ENCODE measurements at regions not wholly inside any gene's neighbourhood (a gene's known extent, or its start where the extent isn't known, plus 50 kb on each side); places are given as distances from the start of the nearest gene placed in this dataset.

GRCh38 chr4:28226962-28227361, 1366.3 kb downstream of the STIM2 start:
- H3K27me3 Mint-ChIP-seq: no peaks in the 10 kb centered on the region
- H3K9me3 Mint-ChIP-seq: peaks cover 3% of the 10 kb centered on the region
- no peaks in the 10 kb centered on the region for H3K36me3 Mint-ChIP-seq
- no peak for DNase-seq
- H3K4me1 Mint-ChIP-seq: no peaks in the 10 kb centered on the region
- H3K27ac Mint-ChIP-seq: no peak overlapping the region
- no peak overlapping the region for H3K4me3 Mint-ChIP-seq

- Mint-ChIP-seq H3K36me3 (no peaks in the 10 kb centered on the region), H3K27ac (no peak overlapping the region), H3K4me3 (no peak overlapping the region), H3K9me3 (peaks cover 3% of the 10 kb centered on the region), H3K27me3 (no peaks in the 10 kb centered on the region), H3K4me1 (no peaks in the 10 kb centered on the region)
- DNase-seq: no peak
These were observed 1367.1 kb downstream of the STIM2 start for GRCh38 chr4:28227764-28228163.

GRCh38 chr4:28228561-28229491, 1368.2 kb downstream of the STIM2 start:
- H3K9me3 Mint-ChIP-seq: peaks cover 3% of the 10 kb centered on the region
- no peaks in the 10 kb centered on the region for H3K4me1 Mint-ChIP-seq
- H3K27ac Mint-ChIP-seq: no peak overlapping the region
- H3K36me3 Mint-ChIP-seq: no peaks in the 10 kb centered on the region
- DNase-seq: no peak
- no peak overlapping the region for H3K4me3 Mint-ChIP-seq
- no peaks in the 10 kb centered on the region for H3K27me3 Mint-ChIP-seq

DNA sequence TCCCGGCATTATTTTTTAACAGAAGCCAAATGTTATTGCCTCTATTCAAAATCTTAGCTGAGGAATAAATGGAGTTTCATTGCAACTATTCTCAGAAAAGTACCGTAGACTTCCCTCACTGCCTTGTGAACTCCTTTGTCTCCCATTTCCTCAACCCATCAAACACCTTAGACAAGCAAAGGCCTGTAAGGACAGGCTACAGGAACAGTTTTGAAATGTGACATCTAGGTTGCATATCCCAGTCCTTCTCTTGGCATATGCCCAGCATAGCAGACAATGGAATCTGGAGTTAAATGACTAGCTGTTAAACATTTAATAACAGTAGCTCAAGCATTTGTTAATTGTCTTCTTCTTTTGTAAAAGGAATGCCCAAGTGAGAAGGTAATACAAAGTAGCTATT, 1371.7 kb downstream of the STIM2 start:
- Mint-ChIP-seq H3K36me3 (no peaks in the 10 kb centered on the region), H3K27ac (no peak overlapping the region), H3K4me1 (no peaks in the 10 kb centered on the region), H3K4me3 (no peak overlapping the region), H3K27me3 (no peaks in the 10 kb centered on the region), H3K9me3 (peaks cover 3% of the 10 kb centered on the region)
- DNase-seq: no peak

DNA sequence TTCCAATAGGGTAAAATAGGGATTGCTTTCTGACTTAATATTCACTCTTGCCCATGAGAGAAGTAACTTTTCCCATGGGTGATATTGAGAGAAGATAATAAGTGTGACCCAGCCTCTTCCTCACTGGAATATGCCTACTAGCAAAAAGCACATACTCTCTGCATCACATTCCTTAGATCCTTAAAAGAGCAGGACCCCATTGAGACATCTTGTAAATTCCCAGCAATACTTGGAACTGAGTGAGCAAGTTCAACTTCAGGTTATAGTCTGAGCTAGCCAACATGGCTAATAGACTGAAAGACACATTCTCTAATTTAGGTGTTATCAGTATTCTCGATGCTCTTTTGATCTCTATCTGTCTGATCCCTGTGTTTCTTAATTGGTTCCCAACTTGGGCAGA, 1372.3 kb downstream of the STIM2 start:
- Mint-ChIP-seq H3K36me3 (no peaks in the 10 kb centered on the region), H3K9me3 (peaks cover 3% of the 10 kb centered on the region), H3K27me3 (no peaks in the 10 kb centered on the region), H3K4me3 (no peak overlapping the region), H3K27ac (no peak overlapping the region), H3K4me1 (no peaks in the 10 kb centered on the region)
- DNase-seq: no peak

DNA sequence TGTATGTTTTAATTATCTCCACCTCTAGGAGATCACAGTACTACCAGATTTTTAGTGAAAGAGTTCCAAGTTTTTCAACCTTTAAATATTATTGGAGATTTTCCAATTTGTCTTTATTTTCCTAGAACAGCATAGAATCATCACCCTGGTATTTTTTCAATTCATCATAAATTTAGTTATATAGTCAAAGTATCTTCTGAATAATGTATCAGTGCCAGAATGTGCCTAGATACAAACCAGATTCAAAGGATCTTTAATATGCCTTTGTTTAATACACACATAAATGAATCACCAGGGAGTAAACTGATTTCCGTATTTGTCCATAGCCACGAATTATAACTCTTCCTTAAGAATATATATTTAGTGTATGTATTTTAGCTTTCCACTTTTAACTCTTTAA, 1373.1 kb downstream of the STIM2 start:
- H3K27ac Mint-ChIP-seq: no peak overlapping the region
- H3K27me3 Mint-ChIP-seq: no peaks in the 10 kb centered on the region
- H3K4me1 Mint-ChIP-seq: no peaks in the 10 kb centered on the region
- no peak overlapping the region for H3K4me3 Mint-ChIP-seq
- H3K36me3 Mint-ChIP-seq: no peaks in the 10 kb centered on the region
- peaks cover 3% of the 10 kb centered on the region for H3K9me3 Mint-ChIP-seq
- no peak for DNase-seq

DNA sequence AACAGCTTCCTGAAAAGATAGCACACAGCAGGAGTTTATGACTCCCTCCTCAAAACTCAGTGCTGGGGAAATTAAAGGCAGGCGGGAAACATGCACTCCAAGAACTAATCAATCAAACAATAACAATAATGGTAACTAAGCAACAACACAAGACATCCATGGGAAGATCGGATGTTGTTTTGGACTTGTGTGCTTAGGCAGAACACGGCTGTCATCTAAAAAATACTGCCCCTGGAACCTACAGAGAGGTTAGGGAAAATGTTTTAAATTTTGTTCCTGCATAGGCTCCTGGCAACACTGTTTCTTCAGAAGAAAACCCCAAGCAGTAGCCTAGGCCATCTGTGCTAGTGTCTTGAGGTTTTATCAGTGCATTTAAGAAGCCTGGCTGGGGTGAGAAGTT, 1378.2 kb downstream of the STIM2 start:
- DNase-seq: no peak
- Mint-ChIP-seq H3K4me3 (no peak overlapping the region), H3K4me1 (no peaks in the 10 kb centered on the region), H3K36me3 (no peaks in the 10 kb centered on the region), H3K27me3 (no peaks in the 10 kb centered on the region), H3K27ac (no peak overlapping the region), H3K9me3 (peaks cover 1% of the 10 kb centered on the region)

GRCh38 chr4:28241021-28241420, 1380.4 kb downstream of the STIM2 start:
- DNase-seq: no peak
- Mint-ChIP-seq H3K36me3 (no peaks in the 10 kb centered on the region), H3K9me3 (peaks cover 4% of the 10 kb centered on the region), H3K27ac (no peak overlapping the region), H3K4me1 (no peaks in the 10 kb centered on the region), H3K4me3 (no peak overlapping the region), H3K27me3 (no peaks in the 10 kb centered on the region)

DNA sequence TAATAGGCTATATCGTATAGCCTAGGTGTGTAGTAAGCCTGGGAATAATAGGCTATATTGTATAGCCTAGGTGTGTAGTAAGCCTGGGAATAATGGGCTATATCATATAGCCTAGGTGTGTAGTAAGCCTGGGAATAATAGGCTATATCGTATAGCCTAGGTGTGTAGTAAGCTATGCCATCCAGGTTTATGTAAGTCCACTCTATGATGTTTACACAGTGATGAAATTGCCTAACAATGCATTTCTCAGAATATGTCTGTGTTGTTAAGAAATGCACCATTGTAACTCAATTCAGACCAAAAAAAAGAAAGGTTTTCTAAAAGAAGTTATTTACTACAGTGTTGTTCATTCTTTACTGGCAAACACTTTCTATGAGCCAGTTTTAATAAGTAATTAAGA, 1387.2 kb downstream of the STIM2 start:
- H3K27ac Mint-ChIP-seq: no peak overlapping the region
- DNase-seq: no peak
- H3K27me3 Mint-ChIP-seq: no peaks in the 10 kb centered on the region
- H3K36me3 Mint-ChIP-seq: no peaks in the 10 kb centered on the region
- H3K4me1 Mint-ChIP-seq: no peaks in the 10 kb centered on the region
- H3K4me3 Mint-ChIP-seq: no peak overlapping the region
- peaks cover 2% of the 10 kb centered on the region for H3K9me3 Mint-ChIP-seq

DNA sequence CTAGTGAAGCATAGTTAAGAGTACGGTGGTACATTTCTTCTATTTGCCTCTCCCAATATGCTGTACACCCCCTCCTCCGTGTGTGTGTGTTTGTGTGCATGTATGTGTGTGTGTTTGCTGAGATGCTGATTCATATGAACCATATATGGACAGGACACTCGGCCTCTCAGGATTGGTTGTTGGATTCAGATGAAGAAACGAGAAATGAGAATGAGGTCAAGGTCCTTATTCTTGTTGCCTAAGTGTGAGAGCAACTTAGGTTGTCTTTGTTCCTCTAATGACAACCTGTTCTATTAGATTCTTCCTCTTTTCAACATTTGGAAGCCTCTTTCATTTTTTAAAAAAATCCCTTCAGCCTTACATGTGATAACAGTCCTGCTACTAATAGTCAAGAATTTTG, 1387.6 kb downstream of the STIM2 start:
- no peak for DNase-seq
- Mint-ChIP-seq H3K27ac (no peak overlapping the region), H3K36me3 (no peaks in the 10 kb centered on the region), H3K4me3 (no peak overlapping the region), H3K27me3 (no peaks in the 10 kb centered on the region), H3K9me3 (peaks cover 2% of the 10 kb centered on the region), H3K4me1 (no peaks in the 10 kb centered on the region)

- Mint-ChIP-seq H3K9me3 (peaks cover 2% of the 10 kb centered on the region), H3K27ac (no peak overlapping the region), H3K4me1 (no peaks in the 10 kb centered on the region), H3K4me3 (no peak overlapping the region), H3K36me3 (no peaks in the 10 kb centered on the region), H3K27me3 (no peaks in the 10 kb centered on the region)
- DNase-seq: no peak
These were observed 1390.0 kb downstream of the STIM2 start for GRCh38 chr4:28250646-28251045.

GRCh38 chr4:28251831-28252230, 1391.2 kb downstream of the STIM2 start:
- Mint-ChIP-seq H3K36me3 (no peaks in the 10 kb centered on the region), H3K27ac (no peak overlapping the region), H3K4me1 (no peaks in the 10 kb centered on the region), H3K4me3 (no peak overlapping the region), H3K27me3 (no peaks in the 10 kb centered on the region), H3K9me3 (peaks cover 3% of the 10 kb centered on the region)
- no peak for DNase-seq

GRCh38 chr4:28254003-28254402, 1393.4 kb downstream of the STIM2 start:
- no peak overlapping the region for H3K4me3 Mint-ChIP-seq
- no peaks in the 10 kb centered on the region for H3K27me3 Mint-ChIP-seq
- H3K27ac Mint-ChIP-seq: no peak overlapping the region
- no peaks in the 10 kb centered on the region for H3K36me3 Mint-ChIP-seq
- DNase-seq: no peak
- H3K9me3 Mint-ChIP-seq: peaks cover 3% of the 10 kb centered on the region
- H3K4me1 Mint-ChIP-seq: no peaks in the 10 kb centered on the region

GRCh38 chr4:28256295-28256694, 1395.7 kb downstream of the STIM2 start:
- H3K36me3 Mint-ChIP-seq: no peaks in the 10 kb centered on the region
- H3K27ac Mint-ChIP-seq: no peak overlapping the region
- no peaks in the 10 kb centered on the region for H3K4me1 Mint-ChIP-seq
- H3K4me3 Mint-ChIP-seq: no peak overlapping the region
- H3K27me3 Mint-ChIP-seq: no peaks in the 10 kb centered on the region
- peaks cover 4% of the 10 kb centered on the region for H3K9me3 Mint-ChIP-seq
- DNase-seq: no peak

- Mint-ChIP-seq H3K27ac (no peak overlapping the region), H3K4me3 (no peak overlapping the region), H3K4me1 (no peaks in the 10 kb centered on the region), H3K9me3 (peaks cover 8% of the 10 kb centered on the region), H3K36me3 (no peaks in the 10 kb centered on the region), H3K27me3 (no peaks in the 10 kb centered on the region)
- DNase-seq: no peak
These were observed 1399.3 kb downstream of the STIM2 start for GRCh38 chr4:28259951-28260350.

GRCh38 chr4:28267166-28267565, 1406.5 kb downstream of the STIM2 start:
- H3K4me1 Mint-ChIP-seq: no peaks in the 10 kb centered on the region
- DNase-seq: no peak
- H3K9me3 Mint-ChIP-seq: peaks cover 6% of the 10 kb centered on the region
- H3K36me3 Mint-ChIP-seq: no peaks in the 10 kb centered on the region
- no peak overlapping the region for H3K4me3 Mint-ChIP-seq
- H3K27ac Mint-ChIP-seq: no peak overlapping the region
- no peaks in the 10 kb centered on the region for H3K27me3 Mint-ChIP-seq
